H1 (cell line): ENCODE measurements at regions not wholly inside any gene's neighbourhood (a gene's known extent, or its start where the extent isn't known, plus 50 kb on each side); places are given as distances from the start of the nearest gene placed in this dataset.

Experiments
- BRCA1 ChIP-seq: IDR thresholded peaks from 2 replicates; pipeline ENCODE4 v1.6.1; 2012; ENCODE audit warnings: low read depth, low read length, improper control_type of control experiment
- CREB1 ChIP-seq: IDR thresholded peaks from 2 replicates; pipeline ENCODE4 v1.6.1; 2012; ENCODE audit warnings: inconsistent platforms
- SIN3A ChIP-seq, 2 experiments: IDR thresholded peaks in 1 of 2; conservative IDR thresholded peaks in 1 of 2; 2 replicates each; pipeline ENCODE4 v1.6.1; 2011 to 2012; ENCODE audit warnings: low read length in 2 of 2, improper control_type of control experiment in 1 of 2, low read depth in 1 of 2, mild to moderate bottlenecking in 1 of 2
- SP1 ChIP-seq: IDR thresholded peaks from 2 replicates; pipeline ENCODE4 v1.6.1; 2011; ENCODE audit warnings: low read depth, low read length
- ZNF274 ChIP-seq: IDR thresholded peaks from 2 replicates; pipeline ENCODE4 v1.7.0; 2012; ENCODE audit warnings: low read length, borderline replicate concordance; ENCODE audit errors: extremely low read depth
- TF ChIP-seq, protein P1 (sequence below): IDR thresholded peaks from 2 replicates; pipeline ENCODE4 v1.6.1; 2011; ENCODE audit warnings: low read depth, mild to moderate bottlenecking, low read length; ENCODE audit not compliant: insufficient read depth

DNA sequence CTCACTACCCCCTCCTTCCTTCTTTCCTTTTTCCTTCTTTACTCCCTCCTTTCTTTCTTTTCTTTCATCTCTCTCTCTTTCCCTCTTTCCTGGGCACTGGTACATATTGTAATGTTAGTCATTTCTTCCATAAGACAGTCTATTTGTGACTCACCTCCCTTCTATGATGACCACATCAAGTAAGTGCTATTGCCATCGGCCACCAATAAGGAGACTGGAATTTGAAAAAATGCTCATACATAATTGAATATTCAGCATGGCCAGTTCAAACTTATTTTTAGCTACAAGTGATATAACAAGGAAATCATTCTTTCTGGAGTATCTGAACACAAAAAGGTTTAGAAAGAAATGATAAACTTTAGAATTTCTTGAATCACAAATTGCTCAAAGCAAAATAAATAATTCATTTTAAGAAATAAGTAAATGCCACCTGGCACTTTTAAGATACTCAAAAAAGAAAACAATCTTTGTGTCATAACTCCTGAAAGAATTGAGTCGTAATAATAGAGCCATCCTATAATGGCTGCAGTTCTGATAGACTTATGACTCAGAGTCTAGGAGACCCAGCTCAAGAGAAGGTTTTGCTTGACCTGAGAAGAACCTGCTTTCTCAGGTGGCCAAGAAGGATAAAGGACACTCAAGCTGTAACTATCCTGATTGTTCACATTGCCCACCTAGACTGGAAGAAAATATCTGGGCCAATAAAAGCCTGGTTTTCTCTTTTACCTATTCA is 51.6 kb upstream of the CCBE1 start (continued):
- no peak for TF ChIP-seq BRCA1
- TF ChIP-seq SP1: no peak
- TF ChIP-seq, protein P1, sequence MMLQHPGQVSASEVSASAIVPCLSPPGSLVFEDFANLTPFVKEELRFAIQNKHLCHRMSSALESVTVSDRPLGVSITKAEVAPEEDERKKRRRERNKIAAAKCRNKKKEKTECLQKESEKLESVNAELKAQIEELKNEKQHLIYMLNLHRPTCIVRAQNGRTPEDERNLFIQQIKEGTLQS: no peak
- TF ChIP-seq ZNF274: no peak
- TF ChIP-seq SIN3A (conservative IDR thresholded peaks at IDR 0.05 in 1 of 2, IDR thresholded peaks at IDR 0.05 in 1 of 2; ENCODE audit: low read depth in 1 of 2, low read length in 2 of 2): no peak
- TF ChIP-seq CREB1: no peak
